ENCODE measurements at regions not wholly inside any gene's neighbourhood (a gene's known extent, or its start where the extent isn't known, plus 50 kb on each side); places are given as distances from the start of the nearest gene placed in this dataset.

DNA sequence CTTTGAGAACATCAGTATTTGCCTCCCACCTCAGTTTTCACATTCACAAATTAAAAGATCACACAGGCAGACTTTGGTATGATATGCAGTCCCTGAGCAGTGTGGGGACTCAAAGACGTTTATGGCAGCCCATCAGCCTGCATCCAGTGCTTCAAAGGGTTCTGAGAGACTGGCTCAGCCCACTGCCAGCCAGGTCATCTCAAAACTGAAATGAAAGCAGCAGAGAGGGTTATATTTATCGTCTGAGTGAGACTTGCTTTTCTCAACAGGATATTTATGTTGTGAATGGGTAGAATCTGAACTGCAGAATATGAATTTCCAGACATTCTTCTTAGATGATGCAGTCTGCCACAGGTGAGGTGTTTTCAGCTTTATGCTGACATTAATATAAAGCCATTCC, 159.8 kb downstream of the NRN1 start:
- H3K27me3 Mint-ChIP-seq (ENCODE audit: unreplicated experiment): peaks cover 62% of the 10 kb centered on the region
- H3K27ac Mint-ChIP-seq (ENCODE audit: unreplicated experiment): no peak overlapping the region
- H3K4me1 Mint-ChIP-seq (ENCODE audit: unreplicated experiment): peaks cover 6% of the 10 kb centered on the region
- no peaks in the 10 kb centered on the region for H3K36me3 Mint-ChIP-seq (ENCODE audit: unreplicated experiment)
- DNase-seq (ENCODE audit: extremely low spot score, unreplicated experiment): peak; percentile 21
- H3K9me3 Mint-ChIP-seq (ENCODE audit: unreplicated experiment): peaks cover 6% of the 10 kb centered on the region
- TF ChIP-seq, protein P1, sequence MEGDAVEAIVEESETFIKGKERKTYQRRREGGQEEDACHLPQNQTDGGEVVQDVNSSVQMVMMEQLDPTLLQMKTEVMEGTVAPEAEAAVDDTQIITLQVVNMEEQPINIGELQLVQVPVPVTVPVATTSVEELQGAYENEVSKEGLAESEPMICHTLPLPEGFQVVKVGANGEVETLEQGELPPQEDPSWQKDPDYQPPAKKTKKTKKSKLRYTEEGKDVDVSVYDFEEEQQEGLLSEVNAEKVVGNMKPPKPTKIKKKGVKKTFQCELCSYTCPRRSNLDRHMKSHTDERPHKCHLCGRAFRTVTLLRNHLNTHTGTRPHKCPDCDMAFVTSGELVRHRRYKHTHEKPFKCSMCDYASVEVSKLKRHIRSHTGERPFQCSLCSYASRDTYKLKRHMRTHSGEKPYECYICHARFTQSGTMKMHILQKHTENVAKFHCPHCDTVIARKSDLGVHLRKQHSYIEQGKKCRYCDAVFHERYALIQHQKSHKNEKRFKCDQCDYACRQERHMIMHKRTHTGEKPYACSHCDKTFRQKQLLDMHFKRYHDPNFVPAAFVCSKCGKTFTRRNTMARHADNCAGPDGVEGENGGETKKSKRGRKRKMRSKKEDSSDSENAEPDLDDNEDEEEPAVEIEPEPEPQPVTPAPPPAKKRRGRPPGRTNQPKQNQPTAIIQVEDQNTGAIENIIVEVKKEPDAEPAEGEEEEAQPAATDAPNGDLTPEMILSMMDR (IDR thresholded peaks at IDR 0.05): no peak
- no peak overlapping the region for H3K4me3 Mint-ChIP-seq (ENCODE audit: unreplicated experiment)

GRCh38 chr6:5846335-5846734, 160.4 kb downstream of the NRN1 start:
- peak; percentile 66 for DNase-seq (ENCODE audit: extremely low spot score, unreplicated experiment)
- TF ChIP-seq, protein P1 (IDR thresholded peaks at IDR 0.05): no peak
- peaks cover 4% of the 10 kb centered on the region for H3K4me1 Mint-ChIP-seq (ENCODE audit: unreplicated experiment)
- H3K36me3 Mint-ChIP-seq (ENCODE audit: unreplicated experiment): no peaks in the 10 kb centered on the region
- H3K27me3 Mint-ChIP-seq (ENCODE audit: unreplicated experiment): peaks cover 62% of the 10 kb centered on the region
- H3K9me3 Mint-ChIP-seq (ENCODE audit: unreplicated experiment): peaks cover 6% of the 10 kb centered on the region
- H3K4me3 Mint-ChIP-seq (ENCODE audit: unreplicated experiment): no peak overlapping the region
- H3K27ac Mint-ChIP-seq (ENCODE audit: unreplicated experiment): no peak overlapping the region

DNA sequence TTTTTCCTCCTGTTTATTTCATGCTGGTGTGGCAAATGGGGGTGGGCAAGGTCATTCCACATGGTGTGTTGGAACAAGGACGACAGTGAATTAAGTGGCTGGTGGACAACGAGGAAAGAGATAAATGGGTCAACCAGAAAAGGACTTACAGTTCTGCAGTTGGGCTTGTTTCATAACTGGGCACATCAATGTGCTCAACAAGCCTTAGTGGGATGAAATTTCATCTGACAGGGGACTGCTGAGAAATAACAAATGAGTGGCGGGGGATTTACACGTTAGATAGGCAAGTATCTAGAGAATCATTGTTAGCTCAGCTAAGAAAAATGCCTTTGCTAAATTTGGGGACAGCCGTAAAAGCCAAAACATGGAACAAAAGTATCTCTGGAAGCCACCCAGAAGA, 163.6 kb downstream of the NRN1 start:
- DNase-seq (ENCODE audit: extremely low spot score, unreplicated experiment): no peak
- Mint-ChIP-seq H3K36me3 (ENCODE audit: unreplicated experiment) (no peaks in the 10 kb centered on the region), H3K4me1 (ENCODE audit: unreplicated experiment) (no peaks in the 10 kb centered on the region), H3K9me3 (ENCODE audit: unreplicated experiment) (peaks cover under 1% of the 10 kb centered on the region), H3K27me3 (ENCODE audit: unreplicated experiment) (peaks cover 48% of the 10 kb centered on the region), H3K27ac (ENCODE audit: unreplicated experiment) (no peak overlapping the region), H3K4me3 (ENCODE audit: unreplicated experiment) (no peak overlapping the region)
- TF ChIP-seq, protein P1 (IDR thresholded peaks at IDR 0.05): no peak

GRCh38 chr6:5840734-5841390, 165.9 kb downstream of the NRN1 start:
- no peak overlapping the region for H3K27ac Mint-ChIP-seq (ENCODE audit: unreplicated experiment)

GRCh38 chr6:5838656-5839396, 167.9 kb downstream of the NRN1 start:
- no peak overlapping the region for H3K27ac Mint-ChIP-seq (ENCODE audit: unreplicated experiment)
- H3K4me1 Mint-ChIP-seq (ENCODE audit: unreplicated experiment): no peaks in the 10 kb centered on the region
- H3K27me3 Mint-ChIP-seq (ENCODE audit: unreplicated experiment): peaks cover 30% of the 10 kb centered on the region
- no peak for DNase-seq (ENCODE audit: extremely low spot score, unreplicated experiment)
- no peaks in the 10 kb centered on the region for H3K36me3 Mint-ChIP-seq (ENCODE audit: unreplicated experiment)
- TF ChIP-seq, protein P1 (IDR thresholded peaks at IDR 0.05): no peak
- no peaks in the 10 kb centered on the region for H3K9me3 Mint-ChIP-seq (ENCODE audit: unreplicated experiment)
- H3K4me3 Mint-ChIP-seq (ENCODE audit: unreplicated experiment): no peak overlapping the region

More at GRCh38 chr6:5840734-5841390, 165.9 kb downstream of the NRN1 start:
- no peak for DNase-seq (ENCODE audit: extremely low spot score, unreplicated experiment)
- TF ChIP-seq, protein P1 (IDR thresholded peaks at IDR 0.05): no peak
- Mint-ChIP-seq H3K9me3 (ENCODE audit: unreplicated experiment) (no peaks in the 10 kb centered on the region), H3K4me1 (ENCODE audit: unreplicated experiment) (no peaks in the 10 kb centered on the region), H3K36me3 (ENCODE audit: unreplicated experiment) (no peaks in the 10 kb centered on the region), H3K27me3 (ENCODE audit: unreplicated experiment) (peaks cover 32% of the 10 kb centered on the region), H3K4me3 (ENCODE audit: unreplicated experiment) (no peak overlapping the region)
